ENCODE measurements at regions not wholly inside any gene's neighbourhood (a gene's known extent, or its start where the extent isn't known, plus 50 kb on each side); places are given as distances from the start of the nearest gene placed in this dataset.

DNA sequence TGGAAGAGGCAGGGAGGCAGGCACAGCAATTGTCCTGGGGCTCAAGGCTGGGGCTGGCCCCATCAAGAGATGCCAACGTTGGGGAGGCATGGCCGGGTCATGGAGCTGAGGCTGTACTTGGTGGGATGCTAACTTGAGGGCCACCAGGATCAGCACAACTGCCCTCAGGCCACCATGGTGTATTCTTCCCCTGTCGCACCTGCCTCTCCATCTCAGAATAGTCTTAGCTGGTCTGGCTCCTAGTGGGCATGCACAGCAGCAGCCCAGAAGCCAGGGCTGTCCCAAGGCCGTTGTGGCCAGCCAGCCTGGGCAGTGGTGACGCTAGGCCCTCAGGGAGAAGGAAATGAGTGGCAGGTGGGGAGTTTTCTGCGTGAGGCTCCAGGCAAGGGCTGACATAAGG, 91.3 kb downstream of the DHCR7 start:
- Histone ChIP-seq H3K4me1 (ENCODE audit: control insufficient read depth, insufficient read depth, low read length) (no peaks in the 10 kb centered on the region), H3K4me3 (ENCODE audit: low read length in 2 of 2) (no peak overlapping the region), H3K27ac (ENCODE audit: low read length) (no peak overlapping the region), H3K9ac (ENCODE audit: low read length in 2 of 2) (no peak overlapping the region), H3K27me3 (ENCODE audit: control insufficient read depth in 1 of 2, insufficient read depth in 2 of 2, low read length in 2 of 2) (peaks cover 0 to 4% of the 10 kb centered on the region in 2 donors), H3K36me3 (ENCODE audit: control insufficient read depth in 2 of 2, insufficient read depth in 2 of 2, low read length in 2 of 2) (no peaks in the 10 kb centered on the region), H3K9me3 (ENCODE audit: control insufficient read depth in 2 of 2, low read length in 2 of 2) (no peaks in the 10 kb centered on the region)

DNA sequence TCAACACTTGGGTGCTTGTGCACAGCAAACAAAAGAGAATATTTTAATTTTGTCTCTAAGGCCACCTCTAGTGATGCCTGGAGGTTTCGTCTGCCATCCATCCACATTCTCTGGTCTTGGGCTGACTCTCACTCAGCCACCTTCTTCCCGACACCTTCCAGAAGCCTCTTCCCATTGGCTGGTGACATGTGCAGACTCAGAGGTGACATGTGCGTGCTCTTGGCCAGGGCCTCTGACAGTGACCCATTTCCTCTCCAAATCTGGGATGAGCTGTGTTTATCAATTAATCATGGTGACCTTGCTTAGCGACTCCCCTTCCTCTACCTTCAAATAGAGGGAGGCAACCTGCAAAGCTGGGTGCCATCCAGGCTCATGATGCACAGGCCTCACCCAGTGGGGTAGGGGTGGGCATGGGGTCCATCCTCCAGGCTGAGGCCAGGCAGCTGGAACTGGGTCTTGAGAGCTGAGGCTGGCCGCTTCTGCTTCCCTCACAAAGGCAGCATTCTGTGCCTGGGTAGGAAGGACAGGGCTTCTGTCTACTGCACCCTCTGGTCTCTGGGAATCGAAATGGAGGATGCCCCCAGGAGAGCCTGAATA, 91.8 kb downstream of the DHCR7 start:
- peaks cover 0 to 4% of the 10 kb centered on the region in 2 donors for H3K27me3 ChIP-seq (ENCODE audit: control insufficient read depth in 1 of 2, insufficient read depth in 2 of 2, low read length in 2 of 2)
- H3K4me3 ChIP-seq (ENCODE audit: low read length in 2 of 2), result no peak overlapping the region
- no peaks in the 10 kb centered on the region for H3K4me1 ChIP-seq (ENCODE audit: control insufficient read depth, insufficient read depth, low read length)
- H3K27ac ChIP-seq (ENCODE audit: low read length), result no peak overlapping the region
- no peaks in the 10 kb centered on the region for H3K36me3 ChIP-seq (ENCODE audit: control insufficient read depth in 2 of 2, insufficient read depth in 2 of 2, low read length in 2 of 2)
- no peak overlapping the region for H3K9ac ChIP-seq (ENCODE audit: low read length in 2 of 2)
- H3K9me3 ChIP-seq (ENCODE audit: control insufficient read depth in 2 of 2, low read length in 2 of 2), result no peaks in the 10 kb centered on the region

DNA sequence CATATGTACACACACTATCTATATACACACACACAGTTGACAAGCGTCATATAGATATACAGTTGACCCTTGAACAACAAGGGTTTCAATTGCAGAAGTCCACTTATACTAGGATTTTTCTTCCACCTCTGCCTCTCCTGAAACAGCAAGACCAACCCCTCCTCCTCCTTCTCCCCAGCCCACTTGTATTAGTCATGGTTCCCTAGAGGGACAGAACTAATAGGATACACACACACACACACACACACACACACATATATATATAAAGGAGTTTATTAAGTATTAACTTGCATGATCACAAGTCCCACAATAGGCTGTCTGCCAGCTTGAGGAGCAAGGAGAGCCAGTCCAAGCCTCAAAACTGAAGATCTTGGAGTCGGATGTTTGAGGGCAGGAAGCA, 92.9 kb downstream of the DHCR7 start:
- Histone ChIP-seq H3K36me3 (ENCODE audit: control insufficient read depth in 2 of 2, insufficient read depth in 2 of 2, low read length in 2 of 2) (no peaks in the 10 kb centered on the region), H3K9me3 (ENCODE audit: control insufficient read depth in 2 of 2, low read length in 2 of 2) (no peaks in the 10 kb centered on the region), H3K4me1 (ENCODE audit: control insufficient read depth, insufficient read depth, low read length) (no peaks in the 10 kb centered on the region), H3K4me3 (ENCODE audit: low read length in 2 of 2) (no peak overlapping the region), H3K9ac (ENCODE audit: low read length in 2 of 2) (no peak overlapping the region), H3K27ac (ENCODE audit: low read length) (no peak overlapping the region), H3K27me3 (ENCODE audit: control insufficient read depth in 1 of 2, insufficient read depth in 2 of 2, low read length in 2 of 2) (peaks cover 0 to 4% of the 10 kb centered on the region in 2 donors)

DNA sequence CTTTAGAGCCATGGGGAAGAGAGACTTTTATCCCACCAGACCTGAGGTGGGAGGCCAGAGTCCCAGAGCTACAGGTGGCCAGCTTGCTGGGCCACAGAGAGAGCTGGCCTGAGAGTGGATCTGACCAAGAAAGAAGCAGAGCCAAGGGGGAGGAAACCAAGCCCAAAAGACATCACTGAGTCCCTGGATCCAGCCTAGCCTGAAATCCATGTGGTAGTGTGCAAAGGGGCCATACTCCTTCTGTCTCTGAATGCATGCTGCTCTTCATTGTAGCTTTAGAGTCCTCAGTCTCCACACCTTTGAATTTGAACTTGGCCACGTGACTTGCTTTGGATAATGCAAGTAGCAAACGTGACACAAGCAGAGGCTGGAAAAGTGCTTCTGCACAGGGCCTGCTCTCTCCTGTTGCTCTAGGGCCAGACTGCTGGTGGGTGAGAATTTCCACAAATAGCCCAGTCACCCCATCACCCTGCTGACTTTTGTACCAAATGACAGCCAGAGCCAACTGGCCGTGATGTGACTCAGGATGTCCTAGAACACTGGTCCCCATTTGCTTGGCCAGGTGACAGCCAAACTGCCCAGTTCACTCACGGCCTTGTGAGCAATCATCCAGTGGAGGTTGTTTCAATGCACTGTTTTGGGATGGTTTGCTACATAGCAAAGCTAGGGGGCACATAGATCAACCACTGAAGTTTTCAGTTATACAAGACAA, 93.6 kb downstream of the DHCR7 start:
- H3K4me1 ChIP-seq (ENCODE audit: control insufficient read depth, insufficient read depth, low read length), result no peaks in the 10 kb centered on the region
- no peak overlapping the region for H3K27ac ChIP-seq (ENCODE audit: low read length)
- H3K4me3 ChIP-seq (ENCODE audit: low read length in 2 of 2), result no peak overlapping the region
- H3K9me3 ChIP-seq (ENCODE audit: control insufficient read depth in 2 of 2, low read length in 2 of 2), result no peaks in the 10 kb centered on the region
- H3K9ac ChIP-seq (ENCODE audit: low read length in 2 of 2), result no peak overlapping the region
- H3K27me3 ChIP-seq (ENCODE audit: control insufficient read depth in 1 of 2, insufficient read depth in 2 of 2, low read length in 2 of 2), result peaks cover 0 to 4% of the 10 kb centered on the region in 2 donors
- H3K36me3 ChIP-seq (ENCODE audit: control insufficient read depth in 2 of 2, insufficient read depth in 2 of 2, low read length in 2 of 2), result no peaks in the 10 kb centered on the region

DNA sequence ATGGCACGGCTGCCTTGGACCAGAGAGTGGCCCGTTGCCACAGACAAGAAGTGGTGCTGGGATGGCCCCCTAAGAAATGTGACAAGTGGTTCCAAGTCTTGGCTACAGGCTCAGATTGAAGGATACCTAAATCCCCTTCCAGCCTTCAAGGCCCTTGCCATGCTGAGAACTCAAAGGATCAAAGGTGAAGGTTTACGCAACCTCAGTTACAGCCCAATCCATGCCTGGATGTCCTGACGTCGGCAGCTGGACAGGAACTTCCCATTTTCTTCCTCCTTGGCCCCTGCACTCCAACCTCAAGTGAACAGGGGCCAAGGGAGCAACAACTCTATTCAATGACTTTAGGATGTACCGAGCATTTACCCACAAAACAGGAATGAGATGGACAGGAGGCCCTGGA, 95.4 kb downstream of the DHCR7 start:
- Histone ChIP-seq H3K4me3 (ENCODE audit: low read length in 2 of 2) (no peak overlapping the region), H3K27ac (ENCODE audit: low read length) (no peak overlapping the region), H3K4me1 (ENCODE audit: control insufficient read depth, insufficient read depth, low read length) (no peaks in the 10 kb centered on the region), H3K27me3 (ENCODE audit: control insufficient read depth in 1 of 2, insufficient read depth in 2 of 2, low read length in 2 of 2) (no peaks in the 10 kb centered on the region), H3K36me3 (ENCODE audit: control insufficient read depth in 2 of 2, insufficient read depth in 2 of 2, low read length in 2 of 2) (no peaks in the 10 kb centered on the region), H3K9ac (ENCODE audit: low read length in 2 of 2) (no peak overlapping the region), H3K9me3 (ENCODE audit: control insufficient read depth in 2 of 2, low read length in 2 of 2) (no peaks in the 10 kb centered on the region)

DNA sequence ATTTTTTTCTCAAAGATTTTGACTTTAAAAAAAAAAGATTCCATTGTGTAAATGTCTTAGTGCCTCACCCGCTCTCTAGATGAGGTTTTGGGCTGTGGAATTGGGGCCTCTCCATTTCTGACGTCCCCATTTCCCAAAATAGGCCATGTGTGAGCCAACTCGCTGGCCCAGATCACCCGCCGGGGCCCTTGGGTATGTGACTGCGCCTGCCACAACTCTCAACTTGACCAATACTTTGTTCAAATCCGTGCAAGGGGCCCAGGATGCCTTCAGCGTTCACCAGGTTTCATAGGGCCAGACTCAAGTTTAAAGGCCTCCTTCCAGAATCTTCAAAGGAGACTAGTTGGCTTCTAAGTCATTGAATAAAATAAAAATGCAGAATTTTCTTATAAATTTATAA, 96.0 kb downstream of the DHCR7 start:
- H3K36me3 ChIP-seq (ENCODE audit: control insufficient read depth in 2 of 2, insufficient read depth in 2 of 2, low read length in 2 of 2), result no peaks in the 10 kb centered on the region
- H3K9me3 ChIP-seq (ENCODE audit: control insufficient read depth in 2 of 2, low read length in 2 of 2), result no peaks in the 10 kb centered on the region
- H3K9ac ChIP-seq (ENCODE audit: low read length in 2 of 2), result no peak overlapping the region
- no peak overlapping the region for H3K27ac ChIP-seq (ENCODE audit: low read length)
- H3K4me1 ChIP-seq (ENCODE audit: control insufficient read depth, insufficient read depth, low read length), result no peaks in the 10 kb centered on the region
- no peak overlapping the region for H3K4me3 ChIP-seq (ENCODE audit: low read length in 2 of 2)
- H3K27me3 ChIP-seq (ENCODE audit: control insufficient read depth in 1 of 2, insufficient read depth in 2 of 2, low read length in 2 of 2), result no peaks in the 10 kb centered on the region

DNA sequence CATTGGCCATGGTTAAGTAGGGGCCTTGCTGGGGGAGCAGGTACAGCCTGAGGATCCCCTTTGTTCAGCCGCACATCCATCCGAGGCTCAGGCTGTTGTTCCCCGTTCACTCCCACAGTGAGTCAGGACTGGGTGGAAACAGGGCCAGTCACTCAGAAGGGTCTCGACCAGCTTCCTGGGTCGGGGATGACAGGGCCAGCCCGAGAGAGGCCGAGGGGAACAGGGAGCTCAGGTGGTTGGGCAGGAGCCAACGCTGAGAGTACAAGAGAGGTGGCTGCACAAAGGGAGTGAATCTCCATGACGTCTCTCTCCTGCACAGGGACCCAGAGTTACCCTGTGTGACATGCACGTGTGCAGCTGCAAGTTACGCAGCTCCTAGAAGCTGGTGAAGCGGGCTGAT, 97.2 kb upstream of the SHANK2 start:
- H3K9ac ChIP-seq (ENCODE audit: low read length in 2 of 2), result no peak overlapping the region
- no peaks in the 10 kb centered on the region for H3K36me3 ChIP-seq (ENCODE audit: control insufficient read depth in 2 of 2, insufficient read depth in 2 of 2, low read length in 2 of 2)
- H3K4me3 ChIP-seq (ENCODE audit: low read length in 2 of 2), result no peak overlapping the region
- no peaks in the 10 kb centered on the region for H3K9me3 ChIP-seq (ENCODE audit: control insufficient read depth in 2 of 2, low read length in 2 of 2)
- peaks cover 0 to 5% of the 10 kb centered on the region in 2 donors for H3K27me3 ChIP-seq (ENCODE audit: control insufficient read depth in 1 of 2, insufficient read depth in 2 of 2, low read length in 2 of 2)
- H3K27ac ChIP-seq (ENCODE audit: low read length), result no peak overlapping the region
- no peaks in the 10 kb centered on the region for H3K4me1 ChIP-seq (ENCODE audit: control insufficient read depth, insufficient read depth, low read length)

DNA sequence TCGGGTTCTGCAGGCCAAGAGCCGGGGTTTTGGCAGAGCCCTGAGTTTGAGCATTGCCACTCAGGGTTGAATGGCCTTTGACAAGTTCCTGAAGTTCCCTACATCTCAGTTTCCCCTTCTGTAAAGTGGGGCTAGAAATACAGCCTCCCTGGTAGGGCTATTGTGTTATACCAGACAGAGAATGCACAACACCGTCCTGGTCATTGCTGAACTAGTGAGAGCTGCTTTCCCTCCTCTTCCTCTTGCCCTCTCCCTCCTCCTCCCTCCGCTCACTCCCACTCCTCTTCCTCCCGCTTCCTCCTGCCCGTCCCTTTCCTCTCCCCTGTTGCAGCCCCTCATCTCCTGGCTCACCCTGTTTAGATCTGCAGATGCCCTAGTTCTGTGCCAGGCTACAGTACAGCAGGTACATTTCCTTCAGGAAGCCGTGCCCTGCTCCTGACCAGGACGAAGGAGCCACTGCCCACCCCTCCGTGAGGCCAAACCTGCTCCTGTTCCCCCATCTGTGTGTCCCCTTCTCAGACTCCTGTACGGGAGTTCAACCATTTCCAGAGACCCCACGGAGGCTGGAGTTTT, 91.5 kb upstream of the SHANK2 start:
- no peaks in the 10 kb centered on the region for H3K36me3 ChIP-seq (ENCODE audit: control insufficient read depth in 2 of 2, insufficient read depth in 2 of 2, low read length in 2 of 2)
- H3K9me3 ChIP-seq (ENCODE audit: control insufficient read depth in 2 of 2, low read length in 2 of 2), result no peaks in the 10 kb centered on the region
- H3K27me3 ChIP-seq (ENCODE audit: control insufficient read depth in 1 of 2, insufficient read depth in 2 of 2, low read length in 2 of 2), result peaks cover 0 to 5% of the 10 kb centered on the region in 2 donors
- no peak overlapping the region for H3K27ac ChIP-seq (ENCODE audit: low read length)
- no peak overlapping the region for H3K9ac ChIP-seq (ENCODE audit: low read length in 2 of 2)
- H3K4me1 ChIP-seq (ENCODE audit: control insufficient read depth, insufficient read depth, low read length), result peaks cover 13% of the 10 kb centered on the region
- H3K4me3 ChIP-seq (ENCODE audit: low read length in 2 of 2), result no peak overlapping the region

DNA sequence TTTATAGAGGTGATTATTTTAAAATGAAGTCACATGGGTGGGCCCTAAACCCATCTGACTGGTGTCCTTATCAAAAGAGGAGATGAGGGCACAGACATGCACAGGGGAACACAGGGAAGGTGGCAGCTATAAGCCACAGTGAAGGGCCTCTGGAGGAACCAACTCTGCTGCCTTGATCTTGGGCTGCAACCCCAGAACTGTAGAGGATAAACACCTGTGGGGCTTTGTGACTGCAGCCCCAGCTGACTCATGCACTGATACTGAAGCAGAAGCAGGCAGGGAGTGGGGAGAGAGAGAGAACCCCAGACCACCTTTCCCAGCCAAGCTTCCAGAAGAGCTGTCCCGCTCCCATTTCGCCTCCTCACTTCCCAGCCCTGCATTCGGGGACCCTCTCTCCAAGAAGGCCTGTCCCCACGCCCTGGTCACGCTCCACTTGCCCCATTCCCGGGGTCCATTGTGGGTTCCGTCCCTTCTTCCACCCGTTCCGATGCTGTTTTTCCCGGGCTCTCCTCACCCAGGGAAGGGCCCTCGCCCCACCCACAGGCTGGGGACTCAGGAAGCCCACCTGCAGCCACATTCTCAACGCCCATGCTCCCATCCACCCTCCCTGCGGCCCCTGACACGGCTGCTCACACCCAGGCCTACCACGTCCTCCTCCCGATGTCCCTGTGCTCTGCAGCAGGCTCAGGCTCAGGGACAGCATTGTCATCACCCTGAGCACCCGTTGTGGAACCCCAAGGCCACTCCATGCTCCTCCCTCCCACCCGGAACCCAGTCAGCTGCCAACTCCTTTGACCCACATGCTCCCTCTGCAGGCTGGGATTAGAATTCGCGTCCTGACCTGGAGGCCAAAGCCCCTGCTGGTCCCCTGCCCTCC, 90.8 kb upstream of the SHANK2 start:
- Histone ChIP-seq H3K9ac (ENCODE audit: low read length in 2 of 2) (no peak overlapping the region), H3K4me1 (ENCODE audit: control insufficient read depth, insufficient read depth, low read length) (peaks cover 18% of the 10 kb centered on the region), H3K4me3 (ENCODE audit: low read length in 2 of 2) (no peak overlapping the region), H3K27me3 (ENCODE audit: control insufficient read depth in 1 of 2, insufficient read depth in 2 of 2, low read length in 2 of 2) (peaks cover 0 to 5% of the 10 kb centered on the region in 2 donors), H3K36me3 (ENCODE audit: control insufficient read depth in 2 of 2, insufficient read depth in 2 of 2, low read length in 2 of 2) (no peaks in the 10 kb centered on the region), H3K27ac (ENCODE audit: low read length) (no peak overlapping the region), H3K9me3 (ENCODE audit: control insufficient read depth in 2 of 2, low read length in 2 of 2) (no peaks in the 10 kb centered on the region)

DNA sequence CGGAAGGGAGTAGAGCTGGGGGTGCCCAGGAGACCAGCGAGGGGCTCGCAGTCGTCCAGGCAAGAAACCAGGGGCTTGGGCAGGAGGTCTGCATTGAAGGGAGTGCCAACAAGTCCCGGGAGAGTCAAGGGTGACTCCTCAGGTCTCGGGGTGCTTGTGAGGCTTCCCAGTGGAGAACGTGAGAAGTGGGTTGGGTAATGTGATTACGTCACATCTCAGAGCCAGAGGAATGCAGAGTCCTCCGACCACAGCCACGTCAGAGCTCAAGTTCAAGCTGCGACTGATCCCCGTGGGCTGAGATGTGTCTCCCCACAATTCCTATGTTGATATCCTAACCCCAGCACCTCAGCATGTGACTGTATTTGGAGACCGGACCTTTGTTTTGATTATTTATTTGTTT, 89.7 kb upstream of the SHANK2 start:
- Histone ChIP-seq H3K4me3 (ENCODE audit: low read length in 2 of 2) (no peak overlapping the region), H3K36me3 (ENCODE audit: control insufficient read depth in 2 of 2, insufficient read depth in 2 of 2, low read length in 2 of 2) (no peaks in the 10 kb centered on the region), H3K27me3 (ENCODE audit: control insufficient read depth in 1 of 2, insufficient read depth in 2 of 2, low read length in 2 of 2) (peaks cover 0 to 5% of the 10 kb centered on the region in 2 donors), H3K27ac (ENCODE audit: low read length) (no peak overlapping the region), H3K4me1 (ENCODE audit: control insufficient read depth, insufficient read depth, low read length) (peaks cover 19% of the 10 kb centered on the region), H3K9me3 (ENCODE audit: control insufficient read depth in 2 of 2, low read length in 2 of 2) (no peaks in the 10 kb centered on the region), H3K9ac (ENCODE audit: low read length in 2 of 2) (no peak overlapping the region)
